Mucosa of rectum (tissue), 2 donors: ENCODE measurements at regions not wholly inside any gene's neighbourhood (a gene's known extent, or its start where the extent isn't known, plus 50 kb on each side); places are given as distances from the start of the nearest gene placed in this dataset.

ENCODE experiments used
- H3K27ac ChIP-seq, 2 donors: one replicate each; pipeline ENCODE4 v1.7.0; 2013; ENCODE audit warnings: inconsistent platforms in 2 of 2, low read depth in 2 of 2, low read length in 2 of 2
- H3K27me3 ChIP-seq, 2 donors: one replicate each; pipeline ENCODE4 v1.7.0; 2013; ENCODE audit warnings: low read length in 2 of 2; ENCODE audit not compliant: control insufficient read depth in 2 of 2, insufficient read depth in 2 of 2
- H3K36me3 ChIP-seq, 2 donors: one replicate each; pipeline ENCODE4 v1.7.0; 2013; ENCODE audit warnings: low read length in 2 of 2; ENCODE audit not compliant: control insufficient read depth in 2 of 2, insufficient read depth in 2 of 2
- H3K4me1 ChIP-seq, 2 donors: one replicate each; pipeline ENCODE4 v1.7.0; 2013; ENCODE audit warnings: low read length in 2 of 2, mild to moderate bottlenecking in 1 of 2; ENCODE audit not compliant: control insufficient read depth in 2 of 2, insufficient read depth in 2 of 2
- H3K4me3 ChIP-seq, 2 donors: one replicate each; pipeline ENCODE4 v1.7.0; 2013; ENCODE audit warnings: low read length in 2 of 2
- H3K9ac ChIP-seq, 2 donors: one replicate each; pipeline ENCODE4 v1.7.0; 2013; ENCODE audit warnings: low read length in 2 of 2, low read depth in 1 of 2, mild to moderate bottlenecking in 1 of 2
- H3K9me3 ChIP-seq, 2 donors: one replicate each; pipeline ENCODE4 v1.7.0; 2013; ENCODE audit warnings: low read length in 2 of 2; ENCODE audit not compliant: control insufficient read depth in 2 of 2
- donor health status: healthy.
- donor health status: Normal muscosa, but diverticular disease.

DNA sequence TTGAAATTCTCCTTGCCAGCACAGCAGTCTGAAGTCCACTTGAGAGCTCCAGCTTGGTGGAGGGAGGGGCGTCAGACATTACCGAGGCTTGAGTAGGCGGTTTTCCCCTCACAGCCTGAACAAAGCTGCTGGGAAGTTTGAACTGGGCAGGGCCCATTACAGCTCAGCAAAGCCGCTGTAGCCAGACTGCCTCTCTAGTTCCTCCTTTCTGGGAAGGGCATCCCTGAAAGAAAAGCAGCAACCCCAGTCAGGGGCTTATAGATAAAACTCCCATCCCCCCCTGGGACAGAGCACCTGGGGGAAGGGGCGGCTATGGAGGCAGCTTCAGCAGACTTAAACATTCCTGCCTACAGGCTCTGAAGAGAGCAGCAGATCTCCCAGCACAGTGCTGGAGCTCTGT is 325.3 kb downstream of the GJA1 start:
- Histone ChIP-seq H3K27me3 (no peaks in the 10 kb centered on the region), H3K4me1 (no peaks in the 10 kb centered on the region), H3K4me3 (no peak overlapping the region), H3K9ac (no peak overlapping the region), H3K9me3 (no peaks in the 10 kb centered on the region), H3K36me3 (no peaks in the 10 kb centered on the region), H3K27ac (no peak overlapping the region)

DNA sequence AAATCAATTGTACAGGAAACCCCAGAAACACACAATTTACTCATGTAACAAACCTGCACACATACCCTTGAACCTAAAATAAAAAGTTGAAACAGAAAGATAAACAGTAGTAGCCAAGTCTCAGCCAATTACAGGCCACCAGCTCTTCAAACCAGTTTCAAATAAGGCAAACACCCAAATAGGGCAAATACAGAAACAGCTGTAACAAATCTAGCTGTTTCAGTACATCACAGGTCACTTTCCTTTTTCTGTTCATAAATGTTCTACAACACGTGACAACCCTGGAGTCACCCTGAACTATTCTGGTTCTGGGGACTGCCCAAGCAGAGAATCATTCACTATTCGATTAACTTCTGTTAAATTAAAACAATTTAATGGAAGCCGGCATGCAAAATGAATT is 329.0 kb downstream of the GJA1 start:
- H3K36me3 ChIP-seq: no peaks in the 10 kb centered on the region
- no peaks in the 10 kb centered on the region for H3K27me3 ChIP-seq
- H3K9ac ChIP-seq: no peak overlapping the region
- H3K4me1 ChIP-seq: no peaks in the 10 kb centered on the region
- no peaks in the 10 kb centered on the region for H3K9me3 ChIP-seq
- no peak overlapping the region for H3K27ac ChIP-seq
- no peak overlapping the region for H3K4me3 ChIP-seq

DNA sequence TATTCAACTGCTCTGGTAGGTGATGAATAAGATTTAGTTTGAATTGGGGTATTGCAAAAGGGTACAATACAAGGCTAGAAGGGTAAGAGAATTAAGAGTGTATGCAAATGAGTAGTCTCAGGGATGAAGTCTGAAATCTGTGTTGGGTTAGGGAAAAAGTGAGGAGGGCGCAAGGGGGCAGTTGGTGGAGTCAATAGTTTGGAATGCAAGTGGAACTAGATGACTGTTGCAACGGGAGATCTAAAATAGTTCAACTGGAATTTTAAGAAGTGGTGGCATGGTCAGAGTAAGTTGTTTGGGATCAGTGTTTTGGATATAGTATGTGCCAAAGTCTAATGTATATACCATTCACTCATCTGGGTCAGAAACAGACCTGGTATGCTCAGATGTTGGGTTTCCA is 329.6 kb downstream of the GJA1 start:
- H3K4me3 ChIP-seq: no peak overlapping the region
- H3K9ac ChIP-seq: no peak overlapping the region
- H3K4me1 ChIP-seq: no peaks in the 10 kb centered on the region
- H3K9me3 ChIP-seq: no peaks in the 10 kb centered on the region
- H3K27me3 ChIP-seq: no peaks in the 10 kb centered on the region
- H3K36me3 ChIP-seq: no peaks in the 10 kb centered on the region
- H3K27ac ChIP-seq: no peak overlapping the region

GRCh38 chr6:121767211-121767610 is 331.8 kb downstream of the GJA1 start:
- Histone ChIP-seq H3K27ac (peak overlapping the region in 1 of 2 donors; percentile 2), H3K27me3 (no peaks in the 10 kb centered on the region), H3K4me3 (no peak overlapping the region), H3K9me3 (no peaks in the 10 kb centered on the region), H3K36me3 (no peaks in the 10 kb centered on the region), H3K9ac (no peak overlapping the region), H3K4me1 (no peaks in the 10 kb centered on the region)

GRCh38 chr6:121770943-121771342 is 335.5 kb downstream of the GJA1 start:
- Histone ChIP-seq H3K9me3 (no peaks in the 10 kb centered on the region), H3K27me3 (no peaks in the 10 kb centered on the region), H3K9ac (no peak overlapping the region), H3K4me1 (no peaks in the 10 kb centered on the region), H3K36me3 (no peaks in the 10 kb centered on the region), H3K4me3 (no peak overlapping the region), H3K27ac (no peak overlapping the region)

- H3K9ac ChIP-seq: no peak overlapping the region
- no peak overlapping the region for H3K27ac ChIP-seq
- no peaks in the 10 kb centered on the region for H3K4me1 ChIP-seq
- H3K4me3 ChIP-seq: no peak overlapping the region
- no peaks in the 10 kb centered on the region for H3K36me3 ChIP-seq
- H3K27me3 ChIP-seq: no peaks in the 10 kb centered on the region
- no peaks in the 10 kb centered on the region for H3K9me3 ChIP-seq
These were observed 336.7 kb downstream of the GJA1 start for GRCh38 chr6:121771937-121772720.

DNA sequence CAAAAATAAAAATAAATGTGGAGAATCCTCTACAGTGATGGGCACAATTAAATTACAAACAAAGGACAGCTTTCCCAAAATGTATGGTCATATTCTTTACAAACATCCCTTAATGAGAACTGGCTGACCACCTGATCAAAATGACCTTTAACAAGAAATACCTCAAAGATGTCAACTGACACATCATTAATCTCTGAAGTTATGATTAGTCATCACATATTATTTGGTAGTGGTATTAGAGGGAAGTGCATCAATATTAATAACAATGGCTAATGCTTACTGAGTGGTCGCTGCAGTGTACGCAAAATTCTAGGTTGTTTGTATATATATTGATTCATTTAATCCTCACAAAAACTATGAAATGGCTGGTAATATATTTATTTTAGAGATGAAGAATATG is 340.6 kb downstream of the GJA1 start:
- Histone ChIP-seq H3K4me1 (no peaks in the 10 kb centered on the region), H3K9ac (no peak overlapping the region), H3K4me3 (no peak overlapping the region), H3K36me3 (no peaks in the 10 kb centered on the region), H3K9me3 (no peaks in the 10 kb centered on the region), H3K27ac (no peak overlapping the region), H3K27me3 (no peaks in the 10 kb centered on the region)

GRCh38 chr6:121780325-121781321 is 345.2 kb downstream of the GJA1 start:
- no peaks in the 10 kb centered on the region for H3K36me3 ChIP-seq
- H3K27me3 ChIP-seq: no peaks in the 10 kb centered on the region
- no peak overlapping the region for H3K27ac ChIP-seq
- no peaks in the 10 kb centered on the region for H3K4me1 ChIP-seq
- H3K9ac ChIP-seq: no peak overlapping the region
- no peaks in the 10 kb centered on the region for H3K9me3 ChIP-seq
- no peak overlapping the region for H3K4me3 ChIP-seq

- H3K4me1 ChIP-seq: no peaks in the 10 kb centered on the region
- H3K36me3 ChIP-seq: no peaks in the 10 kb centered on the region
- no peak overlapping the region for H3K27ac ChIP-seq
- H3K27me3 ChIP-seq: no peaks in the 10 kb centered on the region
- no peak overlapping the region for H3K9ac ChIP-seq
- H3K9me3 ChIP-seq: no peaks in the 10 kb centered on the region
- no peak overlapping the region for H3K4me3 ChIP-seq
These were observed 356.2 kb downstream of the GJA1 start for GRCh38 chr6:121791396-121792315.
